Kidney (tissue), 13 donors: ENCODE measurements at regions not wholly inside any gene's neighbourhood (a gene's known extent, or its start where the extent isn't known, plus 50 kb on each side); places are given as distances from the start of the nearest gene placed in this dataset.

ENCODE experiments used
- DNase-seq, 5 donors: peaks; one replicate each; pipeline ENCODE4 v3.0.0-alpha.2; 2013 to 2020
- FAIRE-seq: peaks from 2 replicates; lab custom pipeline; 2012; peaks lifted over from hg19 to GRCh38; lab: Jason Lieb, UNC
- H3K27ac ChIP-seq, 2 donors: one replicate each; pipeline ENCODE4 v1.7.0; 2013; ENCODE audit warnings: low read depth in 2 of 2, low read length in 2 of 2, inconsistent platforms in 1 of 2
- H3K27me3 ChIP-seq: one replicate; pipeline ENCODE4 v1.7.1; 2013; ENCODE audit warnings: low read length, inconsistent platforms; ENCODE audit not compliant: control insufficient read depth, insufficient read depth
- H3K36me3 ChIP-seq, 3 donors: one replicate each; pipeline versions ENCODE4 v1.7.0 to v1.7.1; 2013; ENCODE audit warnings: low read length in 3 of 3, control low read depth in 1 of 3, inconsistent platforms in 1 of 3; ENCODE audit not compliant: insufficient read depth in 3 of 3, control insufficient read depth in 2 of 3
- H3K4me1 ChIP-seq, 3 donors: one replicate each; pipeline versions ENCODE4 v1.7.0 to v1.7.1; 2013; ENCODE audit warnings: low read length in 3 of 3, inconsistent platforms in 1 of 3, low read depth in 1 of 3; ENCODE audit not compliant: control insufficient read depth in 2 of 3, insufficient read depth in 2 of 3
- H3K4me3 ChIP-seq, 3 donors: one replicate each; pipeline versions ENCODE4 v1.7.0 to v1.8.1; 2013; ENCODE audit warnings: low read length in 3 of 3, control low read depth in 1 of 3, inconsistent platforms in 1 of 3
- H3K9ac ChIP-seq, 3 donors: one replicate each; pipeline versions ENCODE4 v1.7.0 to v1.7.1; 2013; ENCODE audit warnings: low read length in 3 of 3, control low read depth in 1 of 3, inconsistent platforms in 1 of 3
- H3K9me3 ChIP-seq, 3 donors: one replicate each; pipeline versions ENCODE4 v1.7.0 to v1.7.1; 2013; ENCODE audit warnings: low read length in 3 of 3, control low read depth in 1 of 3, inconsistent platforms in 1 of 3; ENCODE audit not compliant: control insufficient read depth in 2 of 3, insufficient read depth in 1 of 3
- CTCF ChIP-seq: IDR thresholded peaks from 3 replicates; pipeline ENCODE4 v1.5.1; 2012; ENCODE audit warnings: mild to moderate bottlenecking, moderate library complexity, borderline replicate concordance; ENCODE audit not compliant: insufficient read depth; ENCODE audit errors: extremely low read depth
- intact Hi-C: fragments of 100-400 bp; cut with DNase I; formaldehyde crosslinking; loops from one replicate; pipeline ENCODE4 v1.11.1; 2022
- donor health status: control.
- donor health status: control.
- donor health status: control.
- donor health status: control.
- donor health status: control.
- donor health status: DM: yes; HTN: yes; CAD: no.
- donor health status: Normal renal cell carcinoma (clear cell type).

DNA sequence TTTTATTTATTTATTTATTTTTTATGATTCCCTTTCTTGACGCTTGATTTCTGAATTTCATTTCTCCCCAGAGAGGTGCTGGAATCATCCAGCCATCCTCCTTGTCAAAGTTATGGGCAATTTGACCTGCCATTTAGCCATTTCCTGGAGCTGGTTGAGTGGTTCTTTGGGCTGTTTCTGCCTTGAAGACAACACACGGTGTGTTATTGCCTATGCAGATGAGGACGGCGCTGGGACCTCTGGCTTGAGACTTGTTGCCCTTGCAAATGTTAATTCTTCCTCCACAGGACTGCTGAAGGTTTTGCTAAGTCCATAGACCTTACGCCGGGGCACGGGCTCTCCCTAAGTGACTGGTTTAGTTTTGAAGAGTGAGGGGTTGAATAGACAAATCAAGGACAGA, 147.9 kb upstream of the PLET1 start:
- peaks cover 0 to 2% (median 0%) of the 10 kb centered on the region in 3 donors for H3K9me3 ChIP-seq
- no peak overlapping the region for H3K4me3 ChIP-seq
- intact Hi-C loops, result no loop called here
- no peaks in the 10 kb centered on the region for H3K27me3 ChIP-seq
- TF ChIP-seq CTCF, result no peak
- no peaks in the 10 kb centered on the region for H3K4me1 ChIP-seq
- no peak for FAIRE-seq
- peak in 2 of 5 donors; percentile 21 to 28 for DNase-seq
- H3K9ac ChIP-seq, result no peak overlapping the region
- H3K27ac ChIP-seq, result no peak overlapping the region
- no peaks in the 10 kb centered on the region for H3K36me3 ChIP-seq

- no peaks in the 10 kb centered on the region for H3K4me1 ChIP-seq
- no peak overlapping the region for H3K4me3 ChIP-seq
- intact Hi-C loops, result no loop called here
- H3K27ac ChIP-seq, result no peak overlapping the region
- no peak overlapping the region for H3K9ac ChIP-seq
- no peak for TF ChIP-seq CTCF
- FAIRE-seq, result no peak
- H3K27me3 ChIP-seq, result no peaks in the 10 kb centered on the region
- peaks cover 0 to 6% (median 0%) of the 10 kb centered on the region in 3 donors for H3K9me3 ChIP-seq
- H3K36me3 ChIP-seq, result no peaks in the 10 kb centered on the region
- DNase-seq, result no peak
These were observed 149.7 kb upstream of the PLET1 start for GRCh38 chr11:112410325-112410724.

- TF ChIP-seq CTCF, result no peak
- Histone ChIP-seq H3K9me3 (peaks cover 0 to 6% (median 0%) of the 10 kb centered on the region in 3 donors), H3K36me3 (no peaks in the 10 kb centered on the region), H3K4me3 (no peak overlapping the region), H3K27me3 (no peaks in the 10 kb centered on the region), H3K27ac (no peak overlapping the region), H3K4me1 (no peaks in the 10 kb centered on the region), H3K9ac (no peak overlapping the region)
- no peak for DNase-seq
- FAIRE-seq, result no peak
- intact Hi-C loops, result no loop called here
These were observed 151.7 kb upstream of the PLET1 start for GRCh38 chr11:112412383-112412782.

DNA sequence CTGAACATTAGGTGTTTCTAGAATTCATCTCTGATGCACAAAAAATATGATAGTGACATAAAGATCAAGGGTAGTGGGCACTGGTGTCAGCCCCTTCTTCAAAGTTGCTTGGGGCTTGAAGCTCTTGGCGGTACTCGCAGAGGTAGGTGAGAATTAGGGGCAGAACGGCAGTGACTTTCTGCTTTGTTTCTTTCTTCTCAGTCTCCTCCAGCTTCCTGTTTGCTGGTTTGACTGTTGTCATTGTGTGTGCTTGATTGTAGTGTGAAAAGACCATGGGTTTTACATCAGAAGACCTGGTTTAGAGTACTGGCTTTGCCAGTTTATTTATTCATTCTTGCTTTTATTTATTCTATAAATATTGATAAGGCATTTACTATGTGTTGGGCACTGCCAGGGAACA, 156.7 kb upstream of the PLET1 start:
- no peak for FAIRE-seq
- H3K4me1 ChIP-seq, result no peaks in the 10 kb centered on the region
- intact Hi-C loops, result no loop called here
- no peak for DNase-seq
- H3K36me3 ChIP-seq, result no peaks in the 10 kb centered on the region
- no peak overlapping the region for H3K4me3 ChIP-seq
- H3K9me3 ChIP-seq, result peaks cover 0 to 6% (median 0%) of the 10 kb centered on the region in 3 donors
- no peak overlapping the region for H3K27ac ChIP-seq
- TF ChIP-seq CTCF, result no peak
- no peaks in the 10 kb centered on the region for H3K27me3 ChIP-seq
- H3K9ac ChIP-seq, result no peak overlapping the region
